Cardiac fibroblast (primary cell): ENCODE measurements at regions not wholly inside any gene's neighbourhood (a gene's known extent, or its start where the extent isn't known, plus 50 kb on each side); places are given as distances from the start of the nearest gene placed in this dataset.

Experiments
- DNase-seq, 2 donors: peaks; one replicate each; pipeline versions ENCODE4 v3.0.0 to v3.0.0-alpha.2; 2010; ENCODE audit warnings: low read depth in 2 of 2
- H3K4me3 ChIP-seq, 2 donors: replicated peaks in 1 of 2; 1 replicate in 1 of 2; 2 replicates in 1 of 2; pipeline ENCODE4 v1.5.1; 2011; ENCODE audit warnings: low read depth in 2 of 2, low read length in 2 of 2, mild to moderate bottlenecking in 2 of 2, moderate library complexity in 1 of 2
- CTCF ChIP-seq: IDR thresholded peaks from one replicate; pipeline ENCODE4 v1.5.1; 2011; ENCODE audit warnings: low read depth, mild to moderate bottlenecking, low read length, inconsistent platforms

DNA sequence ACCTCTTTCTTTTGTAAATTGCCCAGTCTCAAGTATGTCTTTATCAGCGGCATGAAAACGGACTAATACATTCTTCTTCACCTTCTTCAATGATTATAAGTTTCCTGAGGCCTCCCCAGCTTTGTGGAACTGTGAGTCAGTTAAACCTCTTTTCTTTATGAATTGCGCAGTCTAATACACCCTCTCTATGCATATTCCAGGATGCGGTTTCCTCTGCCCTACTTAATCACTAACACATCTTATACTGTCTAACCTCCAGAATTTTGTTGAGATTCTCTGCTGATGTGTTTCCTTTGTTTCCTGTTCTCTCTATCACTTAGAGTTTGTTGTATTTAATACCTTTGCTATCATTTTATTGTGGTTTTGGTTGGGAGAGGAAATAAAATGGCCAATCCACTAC is 145.4 kb downstream of the AEBP2 start:
- H3K4me3 ChIP-seq = no peak overlapping the region
- no peak for DNase-seq
- no peak for TF ChIP-seq CTCF

DNA sequence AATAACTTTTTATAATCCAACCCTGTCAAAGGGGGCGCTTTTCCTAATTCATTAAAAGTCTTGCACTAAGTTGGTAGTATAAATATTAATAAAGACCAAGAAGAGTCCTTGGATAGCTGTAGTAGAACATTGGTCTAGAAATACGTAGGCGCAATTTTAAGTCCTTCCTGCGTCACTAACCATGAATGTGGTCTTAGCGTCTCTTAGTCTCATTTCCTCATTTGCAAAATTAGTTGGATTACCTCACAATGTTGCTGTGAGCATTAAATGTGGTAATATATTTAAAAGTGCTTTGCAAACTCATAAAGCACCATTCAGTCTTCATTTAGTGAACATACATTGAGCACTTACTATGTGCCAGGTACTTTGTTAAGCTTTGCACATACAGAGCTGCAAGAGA is 149.7 kb downstream of the AEBP2 start:
- no peak for DNase-seq
- H3K4me3 ChIP-seq = no peak overlapping the region
- TF ChIP-seq CTCF = no peak

DNA sequence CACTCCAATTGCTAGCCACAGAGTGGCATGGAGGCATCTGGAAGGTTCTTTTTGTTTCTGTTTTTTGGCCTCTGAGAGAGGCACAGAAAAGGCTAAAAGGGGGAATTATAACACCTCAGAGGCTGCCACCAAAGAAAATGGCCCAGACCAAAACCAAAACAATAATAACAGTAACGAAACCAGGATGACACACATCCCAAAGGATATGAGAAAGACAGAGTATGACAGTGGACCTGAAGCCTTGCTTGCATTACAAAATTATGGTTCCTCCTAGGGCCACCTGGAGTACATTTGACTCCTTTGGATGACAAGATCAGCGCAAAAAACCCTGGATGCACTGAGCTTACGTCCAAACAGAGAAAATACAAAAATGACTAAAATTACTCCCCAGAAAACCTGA is 152.7 kb downstream of the AEBP2 start:
- TF ChIP-seq CTCF = no peak
- no peak for DNase-seq

GRCh38 chr12:19596434-19597166 is 157.3 kb downstream of the AEBP2 start:
- H3K4me3 ChIP-seq = no peak overlapping the region
- no peak for TF ChIP-seq CTCF

More for the DNA sequence above, 152.7 kb downstream of the AEBP2 start:
- H3K4me3 ChIP-seq = no peak overlapping the region

DNA sequence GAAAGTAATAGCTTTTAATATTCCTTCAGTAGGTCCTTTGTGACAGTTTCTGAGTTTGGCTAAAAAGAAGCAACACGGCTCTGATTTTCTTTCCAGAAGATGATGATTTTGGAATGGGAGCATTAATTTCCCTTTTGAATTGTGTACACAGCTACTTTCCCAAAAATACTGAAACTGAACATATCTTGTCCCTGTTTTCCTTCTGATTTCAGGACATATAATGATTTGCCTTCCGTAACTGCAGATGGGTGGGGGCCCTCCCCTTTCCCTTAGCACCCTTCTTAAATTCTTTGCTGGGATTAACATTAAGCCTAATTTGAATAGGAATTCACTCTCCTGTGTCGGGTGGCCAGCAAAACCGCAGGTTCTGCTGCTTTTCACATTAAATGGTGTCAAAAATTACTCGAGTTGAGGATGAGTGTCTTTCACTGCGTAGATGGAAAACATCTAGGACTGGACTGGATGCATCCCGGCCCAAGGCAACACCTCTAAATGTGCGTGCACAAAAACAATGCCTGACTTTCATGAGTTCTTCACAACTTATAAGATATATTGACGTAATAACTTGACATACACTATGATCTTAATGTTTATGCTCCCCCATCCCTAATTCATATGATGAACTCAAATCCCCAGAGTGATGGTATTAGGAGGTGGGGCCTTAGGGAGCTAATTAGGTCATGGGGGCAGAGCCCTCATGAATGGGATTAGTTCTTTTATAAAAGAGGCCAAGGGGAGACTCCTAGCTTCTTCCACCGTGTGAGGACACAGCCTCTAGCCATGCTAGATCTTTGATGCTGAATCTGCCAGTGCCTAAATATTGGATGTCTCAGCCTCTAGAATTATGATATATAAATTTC is 158.1 kb downstream of the AEBP2 start:
- TF ChIP-seq CTCF = no peak
- no peak for DNase-seq

More at GRCh38 chr12:19596434-19597166, 157.3 kb downstream of the AEBP2 start:
- no peak for DNase-seq

DNA sequence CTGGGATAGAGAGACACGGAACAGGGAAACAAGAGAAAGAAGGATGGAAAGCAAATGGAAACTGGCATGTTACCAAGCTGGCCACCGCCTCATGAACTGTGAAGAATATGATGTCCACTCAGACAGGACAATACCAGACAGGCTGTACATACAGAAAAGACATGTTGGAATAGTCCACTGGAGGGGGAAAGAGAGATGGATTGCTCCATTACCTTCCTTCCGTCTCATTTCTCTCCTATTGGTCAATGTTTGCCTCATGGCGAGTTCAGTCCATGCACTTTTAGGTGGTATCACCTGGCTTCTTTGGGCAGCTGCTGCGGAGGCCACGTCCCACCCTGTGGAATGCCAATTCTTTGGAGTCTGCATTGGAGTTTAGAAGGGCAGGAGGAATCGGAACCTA is 166.4 kb downstream of the AEBP2 start:
- no peak for TF ChIP-seq CTCF
- H3K4me3 ChIP-seq = no peak overlapping the region
- no peak for DNase-seq

More for the DNA sequence above, 158.1 kb downstream of the AEBP2 start:
- no peak overlapping the region for H3K4me3 ChIP-seq
